ENCODE measurements at regions not wholly inside any gene's neighbourhood (a gene's known extent, or its start where the extent isn't known, plus 50 kb on each side); places are given as distances from the start of the nearest gene placed in this dataset.
"Not testable (repeated sequence)": the region's sequence is repeated elsewhere in the genome, so short reads cannot be mapped to it uniquely, and the experiment has no call there.

DNA sequence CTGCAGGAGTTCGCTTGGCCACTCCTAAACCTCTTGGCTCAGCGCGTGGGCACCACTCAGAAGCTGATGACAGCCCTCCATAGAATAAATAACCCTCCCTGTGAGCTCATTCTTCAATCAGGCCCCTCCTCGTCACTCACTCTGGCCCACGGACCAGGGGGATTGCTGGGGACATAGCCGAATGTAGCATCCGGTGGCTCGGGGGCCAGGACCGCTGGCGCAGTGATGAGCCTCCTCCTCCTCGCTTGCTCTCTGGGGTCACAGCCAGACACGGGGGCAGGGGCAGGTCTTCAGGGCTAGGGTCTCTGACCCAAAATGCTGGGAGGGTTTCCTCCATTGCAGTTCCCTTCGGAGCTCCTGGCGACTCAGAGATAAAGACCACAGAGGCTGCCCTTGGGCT lies 79.9 kb downstream of the TFAP2C start:
- Mint-ChIP-seq H3K27me3 (ENCODE audit: insufficient read depth) (peaks cover 15% of the 10 kb centered on the region), H3K36me3 (ENCODE audit: low read depth) (no peaks in the 10 kb centered on the region), H3K4me3 (no peak overlapping the region), H3K27ac (no peak overlapping the region), H3K9me3 (no peaks in the 10 kb centered on the region; the same call in 1 of the 2 replicates), H3K4me1 (ENCODE audit: low read depth) (peaks cover 15% of the 10 kb centered on the region)
- DNase-seq, result no peak
- TF ChIP-seq, protein P1, sequence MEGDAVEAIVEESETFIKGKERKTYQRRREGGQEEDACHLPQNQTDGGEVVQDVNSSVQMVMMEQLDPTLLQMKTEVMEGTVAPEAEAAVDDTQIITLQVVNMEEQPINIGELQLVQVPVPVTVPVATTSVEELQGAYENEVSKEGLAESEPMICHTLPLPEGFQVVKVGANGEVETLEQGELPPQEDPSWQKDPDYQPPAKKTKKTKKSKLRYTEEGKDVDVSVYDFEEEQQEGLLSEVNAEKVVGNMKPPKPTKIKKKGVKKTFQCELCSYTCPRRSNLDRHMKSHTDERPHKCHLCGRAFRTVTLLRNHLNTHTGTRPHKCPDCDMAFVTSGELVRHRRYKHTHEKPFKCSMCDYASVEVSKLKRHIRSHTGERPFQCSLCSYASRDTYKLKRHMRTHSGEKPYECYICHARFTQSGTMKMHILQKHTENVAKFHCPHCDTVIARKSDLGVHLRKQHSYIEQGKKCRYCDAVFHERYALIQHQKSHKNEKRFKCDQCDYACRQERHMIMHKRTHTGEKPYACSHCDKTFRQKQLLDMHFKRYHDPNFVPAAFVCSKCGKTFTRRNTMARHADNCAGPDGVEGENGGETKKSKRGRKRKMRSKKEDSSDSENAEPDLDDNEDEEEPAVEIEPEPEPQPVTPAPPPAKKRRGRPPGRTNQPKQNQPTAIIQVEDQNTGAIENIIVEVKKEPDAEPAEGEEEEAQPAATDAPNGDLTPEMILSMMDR (IDR thresholded peaks at IDR 0.05), result no peak

- H3K4me3 Mint-ChIP-seq, result no peak overlapping the region
- H3K9me3 Mint-ChIP-seq, result no peaks in the 10 kb centered on the region; the same call in 1 of the 2 replicates
- TF ChIP-seq, protein P1 (IDR thresholded peaks at IDR 0.05), result no peak
- peaks cover 15% of the 10 kb centered on the region for H3K4me1 Mint-ChIP-seq (ENCODE audit: low read depth)
- H3K27me3 Mint-ChIP-seq (ENCODE audit: insufficient read depth), result peaks cover 24% of the 10 kb centered on the region
- no peak for DNase-seq
- no peaks in the 10 kb centered on the region for H3K36me3 Mint-ChIP-seq (ENCODE audit: low read depth)
- H3K27ac Mint-ChIP-seq, result no peak overlapping the region
Observed at GRCh38 chr20:56710125-56710524, 81.0 kb downstream of the TFAP2C start.

DNA sequence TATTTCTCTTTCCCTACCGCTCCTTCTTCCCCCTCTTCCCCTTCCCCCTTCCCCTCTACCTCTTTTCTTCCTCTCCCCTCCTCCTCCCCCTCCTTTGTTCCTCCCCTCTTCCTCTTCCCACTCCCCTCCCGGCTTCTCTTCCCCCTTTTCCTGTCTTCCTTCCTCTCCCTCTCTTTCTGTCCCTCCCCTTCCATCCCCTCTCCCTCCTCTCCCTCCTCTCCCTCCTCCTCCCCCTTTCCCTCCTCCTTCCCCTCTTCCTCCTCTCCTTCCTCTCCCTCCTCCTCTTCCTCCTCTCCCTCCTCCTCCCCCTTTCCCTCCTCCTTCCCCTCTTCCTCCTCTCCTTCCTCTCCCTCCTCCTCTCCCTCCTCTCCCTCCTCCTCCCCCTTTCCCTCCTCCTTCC lies 81.5 kb downstream of the TFAP2C start:
- Mint-ChIP-seq H3K4me1 (ENCODE audit: low read depth) (peaks cover 15% of the 10 kb centered on the region), H3K27me3 (ENCODE audit: insufficient read depth) (peaks cover 27% of the 10 kb centered on the region)
- not testable (repeated sequence) for DNase-seq; H3K9me3 Mint-ChIP-seq; H3K27ac Mint-ChIP-seq; H3K36me3 Mint-ChIP-seq (ENCODE audit: low read depth); H3K4me3 Mint-ChIP-seq

GRCh38 chr20:56711018-56711417 lies 81.9 kb downstream of the TFAP2C start:
- Mint-ChIP-seq H3K27ac (no peak overlapping the region), H3K36me3 (ENCODE audit: low read depth) (no peaks in the 10 kb centered on the region), H3K9me3 (no peaks in the 10 kb centered on the region; the same call in 1 of the 2 replicates), H3K4me3 (no peak overlapping the region), H3K27me3 (ENCODE audit: insufficient read depth) (peaks cover 25% of the 10 kb centered on the region), H3K4me1 (ENCODE audit: low read depth) (peaks cover 15% of the 10 kb centered on the region)
- DNase-seq, result peak; percentile 51
- TF ChIP-seq, protein P1 (IDR thresholded peaks at IDR 0.05), result no peak

GRCh38 chr20:56715309-56715708 lies 86.2 kb downstream of the TFAP2C start:
- Mint-ChIP-seq H3K4me3 (no peak overlapping the region), H3K27ac (no peak overlapping the region), H3K36me3 (ENCODE audit: low read depth) (no peaks in the 10 kb centered on the region), H3K27me3 (ENCODE audit: insufficient read depth) (peaks cover 28% of the 10 kb centered on the region), H3K4me1 (ENCODE audit: low read depth) (peaks cover 15% of the 10 kb centered on the region), H3K9me3 (no peaks in the 10 kb centered on the region)
- TF ChIP-seq, protein P1 (IDR thresholded peaks at IDR 0.05), result no peak
- no peak for DNase-seq

- Mint-ChIP-seq H3K4me1 (ENCODE audit: low read depth) (peaks cover 14% of the 10 kb centered on the region), H3K9me3 (no peaks in the 10 kb centered on the region), H3K27ac (no peak overlapping the region), H3K36me3 (ENCODE audit: low read depth) (no peaks in the 10 kb centered on the region), H3K27me3 (ENCODE audit: insufficient read depth) (peaks cover 28% of the 10 kb centered on the region), H3K4me3 (no peak overlapping the region)
- TF ChIP-seq, protein P1 (IDR thresholded peaks at IDR 0.05), result no peak
- DNase-seq, result no peak
Observed at GRCh38 chr20:56715902-56716519, 86.9 kb downstream of the TFAP2C start.

All from HFFc6 (cell line).